Activated CD8-positive, alpha-beta memory T cell treated with anti-CD3 and anti-CD28 coated beads, Interleukin-2, amount 50 U/mL, for 4 hours (primary cell): ENCODE measurements at regions not wholly inside any gene's neighbourhood (a gene's known extent, or its start where the extent isn't known, plus 50 kb on each side); places are given as distances from the start of the nearest gene placed in this dataset.

Experiments used
- DNase-seq: peaks from one replicate; pipeline ENCODE4 v3.0.0-alpha.2; 2020

DNA sequence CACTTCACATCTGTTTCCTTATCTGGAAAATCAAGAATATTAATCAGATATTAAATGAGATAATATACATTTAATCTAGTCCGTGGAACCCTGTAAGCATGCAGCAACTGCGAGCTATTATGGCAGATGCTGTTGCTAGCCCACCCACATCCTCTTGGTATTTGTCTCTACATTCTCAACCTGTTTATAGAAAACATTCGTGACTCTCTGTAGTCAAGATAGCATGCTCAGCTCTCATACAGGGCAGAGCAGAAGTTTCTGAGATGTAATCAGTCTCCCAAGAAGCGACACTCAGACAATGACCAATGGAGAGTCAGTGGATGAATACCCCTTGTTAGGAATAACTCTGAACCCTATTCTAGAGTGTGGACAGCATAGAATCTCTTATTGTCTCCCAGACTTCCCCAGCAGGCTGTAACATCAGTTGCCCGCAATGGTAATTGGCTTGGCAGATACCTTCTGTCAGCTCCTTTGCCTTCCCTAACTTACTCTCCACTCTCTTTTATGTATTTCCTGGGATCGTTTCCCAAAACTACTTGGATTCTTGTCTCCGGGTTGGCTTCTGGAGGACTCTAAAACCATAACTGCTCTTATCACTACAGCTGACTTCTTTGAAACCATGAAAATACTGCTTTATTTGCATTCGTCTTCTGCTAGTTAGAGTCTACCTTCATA, 400.7 kb upstream of the TNP1 start:
- DNase-seq, result no peak

DNA sequence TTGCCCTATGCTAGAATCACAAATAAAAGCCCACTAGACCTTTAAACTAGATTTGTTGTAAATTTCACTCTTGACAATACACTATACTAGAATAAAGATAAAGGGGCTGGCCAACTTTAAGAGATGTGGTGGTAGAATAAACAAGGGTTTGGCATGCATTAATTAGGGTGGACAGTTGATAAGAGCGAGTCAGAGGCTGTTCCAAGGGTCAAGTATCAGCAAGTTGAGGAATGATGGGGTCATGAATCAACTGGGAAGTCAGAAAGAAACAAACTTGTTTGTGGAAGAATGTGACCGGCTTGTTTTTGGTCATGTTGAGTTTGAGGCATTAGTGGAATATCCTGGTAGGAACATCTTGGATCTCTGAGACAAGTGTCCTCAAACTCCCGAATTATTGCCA, 398.3 kb upstream of the TNP1 start:
- DNase-seq, result no peak

GRCh38 chr2:217256251-217256650, 396.4 kb upstream of the TNP1 start:
- DNase-seq, result no peak

GRCh38 chr2:217254111-217254510, 394.2 kb upstream of the TNP1 start:
- no peak for DNase-seq

GRCh38 chr2:217252181-217252580, 392.3 kb upstream of the TNP1 start:
- DNase-seq, result no peak

DNA sequence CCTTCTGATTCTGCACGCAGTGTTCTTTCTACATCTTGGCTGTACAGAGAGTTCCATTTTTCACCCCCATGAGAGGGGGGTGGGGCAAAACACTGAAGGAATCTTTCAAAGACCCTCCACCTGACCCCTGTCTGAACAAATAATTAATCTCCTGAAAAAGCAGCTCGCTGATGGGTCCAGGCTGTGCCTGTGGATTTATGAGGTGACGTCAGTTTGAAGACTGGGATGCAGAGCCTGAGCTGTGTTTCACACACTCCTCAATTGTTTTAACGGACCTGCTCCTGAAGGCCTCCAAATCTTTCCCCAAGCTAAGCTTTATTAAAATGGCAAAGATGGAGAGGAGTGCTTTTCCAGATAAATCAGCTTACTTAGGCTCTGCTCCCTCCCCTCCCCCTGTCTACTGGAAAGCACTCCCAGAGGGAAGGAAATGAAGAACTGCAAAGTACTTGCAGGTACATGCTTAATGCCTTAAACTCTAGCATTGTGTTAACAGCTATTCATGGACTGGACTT, 390.2 kb upstream of the TNP1 start:
- no peak for DNase-seq

- no peak for DNase-seq
Observed at GRCh38 chr2:217249121-217250012, 389.5 kb upstream of the TNP1 start.

GRCh38 chr2:217248312-217248935, 388.6 kb upstream of the TNP1 start:
- DNase-seq, result no peak

DNA sequence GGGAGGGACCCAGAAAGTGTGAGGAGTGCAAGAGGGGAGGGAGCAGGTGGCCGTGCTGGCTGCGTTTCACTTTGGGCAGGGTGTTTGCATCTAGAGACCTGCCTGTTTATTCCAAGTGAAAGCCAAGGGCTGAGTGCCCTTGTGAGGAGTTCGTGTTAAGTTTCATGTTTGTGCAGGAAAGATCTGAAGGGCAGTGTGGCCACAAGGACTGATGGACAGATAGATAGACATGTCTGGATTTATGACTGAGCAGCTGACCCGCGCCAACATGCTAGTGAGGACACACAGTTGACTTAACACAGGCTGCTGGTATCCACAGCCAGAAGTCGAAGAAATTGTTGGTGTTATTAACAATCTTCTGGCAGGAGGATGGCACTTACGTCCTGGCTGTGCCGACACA, 387.6 kb upstream of the TNP1 start:
- no peak for DNase-seq

GRCh38 chr2:217246108-217246507, 386.2 kb upstream of the TNP1 start:
- DNase-seq, result no peak

DNA sequence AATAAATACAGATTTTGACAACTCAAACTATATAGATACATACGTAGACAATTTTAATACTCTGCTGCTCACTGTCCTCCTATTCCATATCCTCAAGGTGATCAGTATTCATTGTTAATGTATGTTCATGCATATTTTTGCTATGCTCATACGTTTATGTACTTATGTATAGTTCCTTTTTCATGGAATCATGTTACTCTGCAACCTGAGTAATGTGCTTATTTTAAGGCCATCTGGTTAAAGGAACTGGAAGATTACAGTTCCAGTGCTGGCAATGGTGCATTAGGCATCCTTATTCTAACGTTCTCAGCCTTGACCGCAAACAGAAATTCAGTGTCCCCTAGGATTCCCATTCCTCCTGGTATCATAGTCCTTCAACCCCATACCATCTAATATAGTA, 385.0 kb upstream of the TNP1 start:
- no peak for DNase-seq

DNA sequence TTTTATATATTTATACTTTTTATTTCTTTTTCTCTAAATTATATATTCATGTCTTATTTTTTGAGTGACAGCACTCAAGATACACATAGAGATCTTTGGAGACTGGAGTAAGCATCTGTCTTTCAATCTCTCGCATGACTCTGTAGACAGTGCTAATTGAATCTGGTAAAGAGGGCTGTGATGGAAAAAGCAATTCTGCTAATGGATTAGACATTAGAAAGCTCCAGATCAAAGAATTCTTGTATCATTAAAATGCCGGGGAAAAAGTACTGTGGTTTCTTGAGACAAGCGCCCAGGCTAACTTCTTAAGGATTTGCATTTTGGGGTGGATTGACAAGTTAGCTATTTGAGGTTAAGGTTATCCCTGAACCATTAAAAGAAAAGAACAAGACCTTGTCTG, 383.1 kb upstream of the TNP1 start:
- no peak for DNase-seq

DNA sequence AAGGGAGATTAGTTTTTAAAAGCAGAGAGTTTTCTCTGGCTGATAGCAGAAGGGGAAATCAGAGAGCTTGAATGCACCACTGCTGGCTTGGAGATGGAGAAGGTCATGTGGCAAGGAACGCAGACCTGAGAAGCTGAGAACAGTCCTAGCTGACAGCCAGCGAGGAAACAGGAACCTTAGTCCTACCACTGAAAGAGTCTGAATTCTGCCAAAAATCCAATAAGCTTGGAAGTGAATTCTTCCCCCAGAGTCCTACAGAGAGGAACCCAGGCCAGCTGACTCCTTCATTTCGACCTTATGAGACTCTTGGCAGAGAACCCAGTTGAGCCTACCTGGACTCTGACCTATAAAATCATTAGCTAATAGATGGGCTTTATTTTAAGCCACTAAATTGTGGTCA, 371.9 kb upstream of the TNP1 start:
- DNase-seq, result no peak

DNA sequence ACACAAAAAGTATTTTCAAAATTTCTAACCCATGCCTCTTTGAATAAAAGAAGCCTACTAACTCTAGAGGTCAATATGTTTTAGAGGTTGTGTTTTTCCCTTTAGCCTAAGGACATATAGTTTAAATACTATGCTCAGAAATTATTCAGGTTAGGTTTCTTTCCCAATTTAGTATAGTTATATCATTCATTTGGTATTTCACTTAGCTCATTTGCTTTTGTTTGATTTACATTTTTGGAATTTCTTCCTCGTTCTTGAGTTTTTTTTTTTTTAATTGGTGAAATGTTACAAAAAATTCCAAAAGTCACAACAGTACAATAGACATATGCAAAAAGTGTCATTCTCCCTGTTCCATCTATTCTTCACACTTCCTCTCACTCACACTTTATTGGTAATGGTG, 371.3 kb upstream of the TNP1 start:
- DNase-seq, result no peak

DNA sequence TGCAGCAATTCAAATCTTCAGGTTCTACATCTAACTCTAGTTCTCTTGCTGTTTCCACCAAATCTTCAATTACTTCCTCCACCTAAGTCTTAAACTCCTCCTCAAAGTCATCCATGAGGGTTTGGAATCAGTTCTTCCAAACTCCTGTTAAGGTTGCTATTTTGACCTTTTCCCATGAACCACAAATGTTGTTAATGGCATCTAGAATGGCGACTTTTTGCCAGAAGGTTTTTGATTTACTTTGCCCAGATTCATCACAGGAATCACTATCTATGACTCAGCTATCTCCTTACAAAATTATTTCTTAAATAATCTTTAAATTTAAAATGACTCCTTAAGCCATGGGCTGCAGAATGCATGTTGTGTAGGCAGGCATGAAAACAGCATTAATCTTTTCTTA, 368.9 kb upstream of the TNP1 start:
- no peak for DNase-seq

DNA sequence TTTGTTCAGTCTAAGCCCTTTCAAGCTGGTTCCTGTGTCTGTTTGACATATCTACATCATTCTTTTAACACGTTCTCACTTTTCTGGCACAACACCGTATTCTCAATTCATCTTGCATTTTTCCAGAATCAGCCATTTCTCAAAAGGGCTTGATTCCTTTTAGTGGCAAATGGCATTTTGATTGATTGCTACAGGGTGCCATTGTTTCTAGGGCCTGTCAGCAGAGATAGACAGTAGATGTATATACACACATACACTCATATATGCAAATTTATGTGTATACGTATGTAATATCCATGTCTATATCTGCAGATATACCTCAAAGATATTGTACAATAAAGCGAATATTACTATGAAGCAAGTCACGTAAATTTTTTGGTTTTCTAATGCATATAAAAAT, 367.9 kb upstream of the TNP1 start:
- no peak for DNase-seq

DNA sequence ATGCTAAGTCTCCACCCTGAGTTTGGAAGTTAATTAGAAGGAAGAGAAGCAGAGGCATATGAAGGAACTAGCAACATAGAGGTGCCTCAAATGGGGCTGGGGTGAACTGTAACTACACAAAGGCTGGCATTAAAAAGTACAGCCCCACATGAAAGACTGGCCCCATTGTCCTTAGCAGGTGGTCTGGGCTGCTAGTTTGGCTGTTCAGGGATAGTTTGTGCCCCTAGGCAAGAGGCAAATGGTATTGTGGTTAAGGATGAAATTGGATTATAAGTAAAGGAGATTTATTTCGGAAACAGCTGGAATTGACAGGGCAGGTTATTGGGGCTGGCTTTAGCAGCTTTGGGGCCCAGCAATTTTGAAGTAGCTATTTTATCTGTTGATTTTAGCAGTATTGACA, 365.7 kb upstream of the TNP1 start:
- DNase-seq, result no peak

GRCh38 chr2:217223222-217223930, 363.5 kb upstream of the TNP1 start:
- no peak for DNase-seq

- DNase-seq, result no peak
Observed at GRCh38 chr2:217222309-217222910, 362.5 kb upstream of the TNP1 start.

- DNase-seq, result no peak
Observed at GRCh38 chr2:217220228-217221013, 360.6 kb upstream of the TNP1 start.

DNA sequence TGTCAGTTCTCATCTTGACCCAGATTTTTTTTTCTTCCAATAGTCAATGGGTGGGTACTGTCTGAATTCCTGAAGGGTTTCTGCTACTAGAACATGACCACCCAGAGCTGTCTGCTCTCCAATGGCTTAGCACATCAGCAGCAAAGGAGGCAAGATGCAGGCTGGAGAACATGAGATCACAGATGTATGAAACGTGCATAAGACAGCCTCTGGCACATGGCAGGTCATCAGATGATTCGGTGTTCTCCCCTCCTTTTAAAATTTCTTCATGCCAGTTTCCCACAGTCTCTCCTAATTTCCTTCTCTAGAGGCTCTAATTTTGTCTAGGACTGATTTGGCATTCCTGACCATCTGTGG, 359.3 kb upstream of the TNP1 start:
- DNase-seq, result no peak
